HCT116 (cell line): ENCODE measurements at regions not wholly inside any gene's neighbourhood (a gene's known extent, or its start where the extent isn't known, plus 50 kb on each side); places are given as distances from the start of the nearest gene placed in this dataset.
"Not testable (repeated sequence)": the region's sequence is repeated elsewhere in the genome, so short reads cannot be mapped to it uniquely, and the experiment has no call there.

Experiments used
- ATAC-seq: fragments of 200-7000 bp; cut with Tn5 transposase; 2 replicates; pipeline ENCODE4 v1.9.1; 2020; ENCODE audit warnings: mild to moderate bottlenecking, moderate library complexity
- BruUV-seq: library from RNA; stranded (reverse); fragments of 400-500 nt; replicated peaks from 2 replicates; lab custom pipeline; 2021; lab: Mats Ljungman, UMichigan
- CTCF ChIA-PET: fragments of 300-600 bp; sonication (Branson Sonifier 250); formaldehyde crosslinking; loops from one replicate; lab custom pipeline; 2021; ENCODE audit warnings: antibody characterized with exemption; lab: Charles Lee
- POLR2A ChIA-PET: fragments of 300-600, 350-600 bp; sonication (Branson Sonifier 250); formaldehyde crosslinking; loops from one replicate; lab custom pipeline; 2021; ENCODE audit warnings: antibody characterized with exemption; lab: Charles Lee
- RAD21 ChIA-PET, 2 experiments: fragments of 300-600 bp; sonication (Branson Sonifier 250); formaldehyde crosslinking; loops; one replicate each; lab custom pipeline; 2023; ENCODE audit warnings: low total read pairs in 2 of 2; ENCODE audit not compliant: uncharacterized antibody in 2 of 2, unreplicated experiment in 2 of 2, low non-redundant PET in 1 of 2; lab: Charles Lee
- DNase-seq: peaks from one replicate; pipeline ENCODE4 v3.0.0-alpha.2; 2010; ENCODE audit warnings: low read depth, low spot score
- H2AFZ ChIP-seq: fragments of 200-600 bp; shearing (Covaris generic), sonication (generic); 2 replicates; pipeline ENCODE4 v1.6.1; 2017; ENCODE audit warnings: low read depth, mixed run types, mixed read lengths, antibody characterized with exemption, low read length; ENCODE audit not compliant: poor library complexity, severe bottlenecking
- H3K27ac ChIP-seq: 2 replicates; pipeline ENCODE4 v1.5.1; 2012; ENCODE audit warnings: low read depth, low read length
- H3K27me3 ChIP-seq: fragments of 200-600 bp; sonication (generic); 2 replicates; pipeline ENCODE4 v1.6.1; 2016; ENCODE audit warnings: mixed run types, low read length, mixed read lengths; ENCODE audit not compliant: insufficient read depth
- H3K36me3 ChIP-seq, 2 experiments: fragments of 200-500 bp in 1 of 2; fragments of 200-600 bp in 1 of 2; sonication (Bioruptor generic) in 1 of 2; sonication (generic) in 1 of 2; 2 replicates each; pipeline versions ENCODE4 v1.5.1 to v1.6.1; 2014 to 2016; ENCODE audit warnings: low read length in 2 of 2, inconsistent platforms in 1 of 2, mixed read lengths in 1 of 2, mixed run types in 1 of 2; ENCODE audit not compliant: insufficient read depth in 2 of 2, control insufficient read depth in 1 of 2
- H3K4me1 ChIP-seq, 2 experiments: fragments of 200-600 bp in 1 of 2; sonication (generic) in 1 of 2; 2 replicates each; pipeline versions ENCODE4 v1.5.1 to v1.6.1; 2012 to 2017; ENCODE audit warnings: low read length in 2 of 2, inconsistent platforms in 1 of 2, mild to moderate bottlenecking in 1 of 2, mixed read lengths in 1 of 2, mixed run types in 1 of 2, moderate library complexity in 1 of 2; ENCODE audit not compliant: insufficient read depth in 2 of 2, control insufficient read depth in 1 of 2
- H3K4me2 ChIP-seq: fragments of 200-600 bp; sonication (generic); 2 replicates; pipeline ENCODE4 v1.6.1; 2017; ENCODE audit warnings: mixed run types, low read length, mixed read lengths
- H3K4me3 ChIP-seq, 2 experiments: fragments of 200-600 bp in 1 of 2; sonication (generic) in 1 of 2; replicated peaks in 1 of 2; 2 replicates each; pipeline ENCODE4 v1.5.1; 2011 to 2016; ENCODE audit warnings: low read length in 2 of 2, control low read depth in 1 of 2, low read depth in 1 of 2, mild to moderate bottlenecking in 1 of 2, mixed read lengths in 1 of 2, mixed run types in 1 of 2
- H3K79me2 ChIP-seq: fragments of 200-600 bp; sonication (generic); 2 replicates; pipeline ENCODE4 v1.6.1; 2017; ENCODE audit warnings: mild to moderate bottlenecking, mixed run types, low read length, moderate library complexity, mixed read lengths; ENCODE audit not compliant: insufficient read depth
- H3K9ac ChIP-seq: fragments of 200-600 bp; sonication (generic); 2 replicates; pipeline ENCODE4 v1.6.1; 2016; ENCODE audit warnings: low read length, mixed read lengths
- H3K9me2 ChIP-seq: fragments of 200-600 bp; sonication (generic), shearing (Covaris generic); 2 replicates; pipeline ENCODE4 v1.6.1; 2017; ENCODE audit warnings: mixed run types, mild to moderate bottlenecking, moderate library complexity; ENCODE audit not compliant: insufficient read depth
- H3K9me3 ChIP-seq, 2 experiments: fragments of 200-500 bp in 1 of 2; fragments of 200-600 bp in 1 of 2; sonication (Bioruptor generic) in 1 of 2; sonication (generic) in 1 of 2; 2 replicates each; pipeline ENCODE4 v1.6.1; 2014 to 2017; ENCODE audit warnings: low read length in 2 of 2, mixed read lengths in 2 of 2, inconsistent platforms in 1 of 2, low read depth in 1 of 2, mild to moderate bottlenecking in 1 of 2, mixed run types in 1 of 2, moderate library complexity in 1 of 2; ENCODE audit not compliant: control insufficient read depth in 1 of 2, insufficient read depth in 1 of 2
- H4K20me1 ChIP-seq: fragments of 200-600 bp; sonication (generic), shearing (Covaris generic); 2 replicates; pipeline ENCODE4 v1.6.1; 2017; ENCODE audit warnings: mixed run types, mild to moderate bottlenecking, moderate library complexity; ENCODE audit not compliant: insufficient read depth
- CBX3 ChIP-seq: IDR thresholded peaks from 2 replicates; pipeline ENCODE4 v1.6.1; 2012; ENCODE audit warnings: low read depth
- FOSL1 ChIP-seq: IDR thresholded peaks from 2 replicates; pipeline ENCODE4 v1.6.1; 2012; ENCODE audit warnings: low read depth
- POLR2AphosphoS5 ChIP-seq: IDR thresholded peaks from 2 replicates; pipeline ENCODE4 v1.6.1; 2011; ENCODE audit warnings: mild to moderate bottlenecking, low read depth, low read length, moderate library complexity
- RAD21 ChIP-seq: IDR thresholded peaks from 2 replicates; pipeline ENCODE4 v1.6.1; 2012; ENCODE audit warnings: low read depth, mild to moderate bottlenecking
- SIN3A ChIP-seq: IDR thresholded peaks from 2 replicates; pipeline ENCODE4 v1.6.1; 2012; ENCODE audit warnings: low read depth
- ZFX ChIP-seq: fragments of 450-650 bp; IDR thresholded peaks from 2 replicates; pipeline ENCODE4 v1.6.1; 2017
- intact Hi-C: fragments of 100-400 bp; cut with micrococcal nuclease; formaldehyde crosslinking; loops from 2 replicates; pipeline ENCODE4 v1.10.0; 2022
- TF ChIP-seq, protein P1 (sequence below), 3 experiments: fragments of 200-600 bp in 1 of 3; sonication (generic) in 1 of 3; IDR thresholded peaks in 2 of 3; conservative IDR thresholded peaks in 1 of 3; 2 replicates each; pipeline ENCODE4 v1.5.1; 2012 to 2017; ENCODE audit warnings: low read depth in 2 of 3, low read length in 2 of 3, antibody characterized with exemption in 1 of 3, borderline replicate concordance in 1 of 3, control low read depth in 1 of 3, mild to moderate bottlenecking in 1 of 3, mixed read lengths in 1 of 3, mixed run types in 1 of 3, moderate library complexity in 1 of 3; ENCODE audit not compliant: insufficient read depth in 1 of 3

DNA sequence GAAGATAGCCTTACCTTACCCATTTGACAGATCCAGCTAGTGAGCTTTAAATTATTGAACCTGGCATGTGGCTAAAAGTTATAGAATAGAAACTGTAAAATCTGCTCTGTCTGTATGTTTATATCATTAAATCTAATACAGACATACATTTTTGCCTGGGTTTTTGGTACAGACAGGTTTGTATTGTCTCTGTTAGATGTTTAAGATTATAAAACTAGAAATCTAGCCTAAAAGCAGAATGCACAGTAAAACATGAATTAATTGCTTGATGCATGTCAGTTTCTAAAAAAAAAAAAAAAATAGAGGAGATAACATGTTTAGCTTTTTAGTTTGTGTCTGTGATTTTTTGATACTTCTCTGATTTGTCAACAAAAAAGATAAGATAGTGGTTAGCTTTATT is 477.6 kb upstream of the LRRC7 start:
- Histone ChIP-seq H3K9me3 (no peaks in the 10 kb centered on the region), H3K79me2 (no peaks in the 10 kb centered on the region), H3K27ac (no peak overlapping the region), H4K20me1 (no peaks in the 10 kb centered on the region), H2AFZ (no peak overlapping the region), H3K9me2 (no peaks in the 10 kb centered on the region), H3K9ac (no peak overlapping the region), H3K36me3 (no peaks in the 10 kb centered on the region), H3K27me3 (peaks cover 4% of the 10 kb centered on the region; the same call in 1 of the 2 replicates), H3K4me1 (no peaks in the 10 kb centered on the region), H3K4me2 (no peak overlapping the region), H3K4me3 (no peak overlapping the region)
- RAD21 ChIA-PET = no interaction called here
- POLR2A ChIA-PET = no interaction called here
- CTCF ChIA-PET = no interaction called here
- DNase-seq (no peak), ATAC-seq (no peak)
- TF ChIP-seq POLR2AphosphoS5 = no peak
- TF ChIP-seq ZFX = no peak
- intact Hi-C loops = no loop called here
- no TSS peak for BruUV-seq

DNA sequence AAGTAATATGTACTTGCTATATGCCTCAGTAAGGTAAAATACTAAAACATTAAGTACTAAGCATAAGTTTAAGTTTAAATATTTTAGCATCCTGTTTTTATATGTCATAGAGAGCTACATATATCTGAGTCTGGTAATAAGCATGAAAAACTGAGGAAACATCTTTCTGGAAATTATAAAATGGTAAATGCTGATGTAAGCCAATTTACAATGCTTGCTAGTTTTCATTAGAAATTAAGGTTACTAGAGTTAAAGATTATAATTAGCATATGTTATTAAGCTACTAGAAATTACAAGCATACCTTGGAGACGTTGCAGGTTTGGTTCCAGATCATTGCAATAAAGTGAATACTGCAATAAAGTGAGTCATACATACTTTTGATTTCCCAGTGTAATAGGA is 477.0 kb upstream of the LRRC7 start:
- ChIA-PET CTCF (no interaction called here), POLR2A (no interaction called here), RAD21 (no interaction called here)
- H3K9me3 ChIP-seq = no peaks in the 10 kb centered on the region
- BruUV-seq = no TSS peak
- no peaks in the 10 kb centered on the region for H3K9me2 ChIP-seq
- no peak overlapping the region for H3K4me2 ChIP-seq
- H3K27me3 ChIP-seq = no peaks in the 10 kb centered on the region
- DNase-seq = no peak
- H3K27ac ChIP-seq = no peak overlapping the region
- no peak overlapping the region for H3K9ac ChIP-seq
- no peaks in the 10 kb centered on the region for H4K20me1 ChIP-seq
- intact Hi-C loops = no loop called here
- H2AFZ ChIP-seq = no peak overlapping the region
- no peaks in the 10 kb centered on the region for H3K36me3 ChIP-seq
- no peaks in the 10 kb centered on the region for H3K79me2 ChIP-seq
- H3K4me1 ChIP-seq = no peaks in the 10 kb centered on the region
- no peak overlapping the region for H3K4me3 ChIP-seq
- TF ChIP-seq ZFX = no peak
- TF ChIP-seq CBX3 = no peak
- TF ChIP-seq RAD21 = no peak
- no peak for TF ChIP-seq SIN3A
- TF ChIP-seq FOSL1 = no peak
- TF ChIP-seq, protein P1, sequence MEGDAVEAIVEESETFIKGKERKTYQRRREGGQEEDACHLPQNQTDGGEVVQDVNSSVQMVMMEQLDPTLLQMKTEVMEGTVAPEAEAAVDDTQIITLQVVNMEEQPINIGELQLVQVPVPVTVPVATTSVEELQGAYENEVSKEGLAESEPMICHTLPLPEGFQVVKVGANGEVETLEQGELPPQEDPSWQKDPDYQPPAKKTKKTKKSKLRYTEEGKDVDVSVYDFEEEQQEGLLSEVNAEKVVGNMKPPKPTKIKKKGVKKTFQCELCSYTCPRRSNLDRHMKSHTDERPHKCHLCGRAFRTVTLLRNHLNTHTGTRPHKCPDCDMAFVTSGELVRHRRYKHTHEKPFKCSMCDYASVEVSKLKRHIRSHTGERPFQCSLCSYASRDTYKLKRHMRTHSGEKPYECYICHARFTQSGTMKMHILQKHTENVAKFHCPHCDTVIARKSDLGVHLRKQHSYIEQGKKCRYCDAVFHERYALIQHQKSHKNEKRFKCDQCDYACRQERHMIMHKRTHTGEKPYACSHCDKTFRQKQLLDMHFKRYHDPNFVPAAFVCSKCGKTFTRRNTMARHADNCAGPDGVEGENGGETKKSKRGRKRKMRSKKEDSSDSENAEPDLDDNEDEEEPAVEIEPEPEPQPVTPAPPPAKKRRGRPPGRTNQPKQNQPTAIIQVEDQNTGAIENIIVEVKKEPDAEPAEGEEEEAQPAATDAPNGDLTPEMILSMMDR (IDR thresholded peaks at IDR 0.05 in 2 of 3, conservative IDR thresholded peaks at IDR 0.05 in 1 of 3; ENCODE audit: borderline replicate concordance in 1 of 3, insufficient read depth in 1 of 3, low read depth in 2 of 3, low read length in 2 of 3) = no peak
- TF ChIP-seq POLR2AphosphoS5 = no peak
- ATAC-seq = no peak

GRCh38 chr1:69102058-69102457 is 465.7 kb upstream of the LRRC7 start:
- POLR2A ChIA-PET, CTCF ChIA-PET, H2AFZ ChIP-seq, H3K4me2 ChIP-seq, ATAC-seq, H3K27me3 ChIP-seq, H3K9me2 ChIP-seq, H3K79me2 ChIP-seq, DNase-seq, H3K9me3 ChIP-seq, RAD21 ChIA-PET, H3K9ac ChIP-seq, H3K36me3 ChIP-seq, H3K4me3 ChIP-seq, H4K20me1 ChIP-seq, BruUV-seq, H3K4me1 ChIP-seq, H3K27ac ChIP-seq, intact Hi-C loops: not testable (repeated sequence)
